ENCODE measurements at regions not wholly inside any gene's neighbourhood (a gene's known extent, or its start where the extent isn't known, plus 50 kb on each side); places are given as distances from the start of the nearest gene placed in this dataset.

- TF ChIP-seq CTCF (IDR thresholded peaks at IDR 0.05): no peak
- no peak for TF ChIP-seq EP300 (IDR thresholded peaks at IDR 0.05)
- TF ChIP-seq POLR2A (IDR thresholded peaks at IDR 0.05): no peak
Observed at GRCh38 chr18:40882468-40882867, 1072.6 kb upstream of the PIK3C3 start.

Measured in sigmoid colon (tissue), 4 donors.